ENCODE measurements at regions not wholly inside any gene's neighbourhood (a gene's known extent, or its start where the extent isn't known, plus 50 kb on each side); places are given as distances from the start of the nearest gene placed in this dataset.
"Not testable (repeated sequence)": the region's sequence is repeated elsewhere in the genome, so short reads cannot be mapped to it uniquely, and the experiment has no call there.

GRCh38 chr14:61602003-61602732 lies 93.1 kb upstream of the HIF1A start:
- Mint-ChIP-seq H3K9me3 (peaks cover 4% of the 10 kb centered on the region), H3K4me3 (ENCODE audit: low read depth) (no peak overlapping the region), H3K27me3 (ENCODE audit: low read depth) (peaks cover 6% of the 10 kb centered on the region), H3K27ac (no peak overlapping the region), H3K4me1 (ENCODE audit: low read depth) (peaks cover 19% of the 10 kb centered on the region), H3K36me3 (ENCODE audit: low read depth) (no peaks in the 10 kb centered on the region)
- intact Hi-C loops (cut with micrococcal nuclease): no loop called here
- no peak for DNase-seq (ENCODE audit: low spot score)

- DNase-seq (ENCODE audit: low spot score): no peak
- intact Hi-C loops (cut with micrococcal nuclease): no loop called here
- Mint-ChIP-seq H3K27ac (no peak overlapping the region), H3K4me3 (ENCODE audit: low read depth) (no peak overlapping the region), H3K4me1 (ENCODE audit: low read depth) (peaks cover 19% of the 10 kb centered on the region), H3K9me3 (peaks cover 4% of the 10 kb centered on the region), H3K27me3 (ENCODE audit: low read depth) (peaks cover 6% of the 10 kb centered on the region), H3K36me3 (ENCODE audit: low read depth) (no peaks in the 10 kb centered on the region)
Measured at GRCh38 chr14:61602733-61603077, 92.6 kb upstream of the HIF1A start.

GRCh38 chr14:61603736-61604135 lies 91.6 kb upstream of the HIF1A start:
- DNase-seq (ENCODE audit: low spot score): no peak
- no peaks in the 10 kb centered on the region for H3K36me3 Mint-ChIP-seq (ENCODE audit: low read depth)
- no peak overlapping the region for H3K27ac Mint-ChIP-seq
- H3K4me1 Mint-ChIP-seq (ENCODE audit: low read depth): peaks cover 10% of the 10 kb centered on the region
- H3K4me3 Mint-ChIP-seq (ENCODE audit: low read depth): no peak overlapping the region
- peaks cover 9% of the 10 kb centered on the region for H3K27me3 Mint-ChIP-seq (ENCODE audit: low read depth)
- peaks cover 4% of the 10 kb centered on the region for H3K9me3 Mint-ChIP-seq
- intact Hi-C loops (cut with micrococcal nuclease): no loop called here

- intact Hi-C loops (cut with micrococcal nuclease): no loop called here
- Mint-ChIP-seq H3K9me3 (peaks cover 4% of the 10 kb centered on the region), H3K36me3 (ENCODE audit: low read depth) (no peaks in the 10 kb centered on the region), H3K27ac (no peak overlapping the region), H3K4me3 (ENCODE audit: low read depth) (no peak overlapping the region), H3K27me3 (ENCODE audit: low read depth) (peaks cover 6% of the 10 kb centered on the region), H3K4me1 (ENCODE audit: low read depth) (peaks cover 3% of the 10 kb centered on the region)
- DNase-seq (ENCODE audit: low spot score): no peak
Measured at GRCh38 chr14:61607570-61608244, 87.6 kb upstream of the HIF1A start.

- no peak overlapping the region for H3K4me3 Mint-ChIP-seq (ENCODE audit: low read depth)
- peaks cover 3% of the 10 kb centered on the region for H3K4me1 Mint-ChIP-seq (ENCODE audit: low read depth)
- peaks cover 4% of the 10 kb centered on the region for H3K9me3 Mint-ChIP-seq
- DNase-seq (ENCODE audit: low spot score): no peak
- H3K36me3 Mint-ChIP-seq (ENCODE audit: low read depth): no peaks in the 10 kb centered on the region
- H3K27ac Mint-ChIP-seq: no peak overlapping the region
- peaks cover 6% of the 10 kb centered on the region for H3K27me3 Mint-ChIP-seq (ENCODE audit: low read depth)
- intact Hi-C loops (cut with micrococcal nuclease): no loop called here
Measured at GRCh38 chr14:61608245-61609165, 86.8 kb upstream of the HIF1A start.

- Mint-ChIP-seq H3K36me3 (ENCODE audit: low read depth) (no peaks in the 10 kb centered on the region), H3K4me1 (ENCODE audit: low read depth) (no peaks in the 10 kb centered on the region), H3K4me3 (ENCODE audit: low read depth) (no peak overlapping the region), H3K27ac (no peak overlapping the region), H3K27me3 (ENCODE audit: low read depth) (peaks cover 6% of the 10 kb centered on the region), H3K9me3 (peaks cover 4% of the 10 kb centered on the region)
- intact Hi-C loops (cut with micrococcal nuclease): no loop called here
- DNase-seq (ENCODE audit: low spot score): no peak
Measured at GRCh38 chr14:61609191-61609843, 86.0 kb upstream of the HIF1A start.

GRCh38 chr14:61609884-61610283 lies 85.4 kb upstream of the HIF1A start:
- Mint-ChIP-seq H3K27me3 (ENCODE audit: low read depth) (peaks cover 6% of the 10 kb centered on the region), H3K4me1 (ENCODE audit: low read depth) (no peaks in the 10 kb centered on the region), H3K36me3 (ENCODE audit: low read depth) (no peaks in the 10 kb centered on the region), H3K9me3 (peaks cover 3% of the 10 kb centered on the region), H3K27ac (no peak overlapping the region), H3K4me3 (ENCODE audit: low read depth) (no peak overlapping the region)
- intact Hi-C loops (cut with micrococcal nuclease): no loop called here
- no peak for DNase-seq (ENCODE audit: low spot score)

DNA sequence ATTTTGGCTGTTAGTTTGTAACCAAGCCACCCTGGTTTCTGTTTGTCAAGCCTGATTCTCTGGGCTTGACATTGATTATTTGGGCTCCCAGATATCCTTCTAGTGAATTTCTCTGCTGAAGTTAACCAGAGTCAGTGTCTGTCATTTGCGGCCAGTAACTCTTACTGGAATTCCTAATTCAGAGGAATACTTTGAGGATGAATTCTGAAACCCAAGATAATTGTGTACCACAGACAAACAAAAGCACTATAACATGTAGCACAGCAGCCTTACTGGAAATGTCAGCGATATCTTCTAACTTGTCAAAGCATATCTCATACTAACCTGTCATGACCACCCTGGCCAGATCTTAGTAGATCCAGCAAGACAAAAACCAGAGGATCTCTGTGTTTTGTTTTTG lies 84.4 kb upstream of the HIF1A start:
- DNase-seq (ENCODE audit: low spot score): no peak
- intact Hi-C loops (cut with micrococcal nuclease): no loop called here
- Mint-ChIP-seq H3K36me3 (ENCODE audit: low read depth) (no peaks in the 10 kb centered on the region), H3K4me1 (ENCODE audit: low read depth) (no peaks in the 10 kb centered on the region), H3K27me3 (ENCODE audit: low read depth) (peaks cover 4% of the 10 kb centered on the region), H3K27ac (no peak overlapping the region), H3K9me3 (no peaks in the 10 kb centered on the region), H3K4me3 (ENCODE audit: low read depth) (no peak overlapping the region)

- no peak overlapping the region for H3K4me3 Mint-ChIP-seq (ENCODE audit: low read depth)
- H3K4me1 Mint-ChIP-seq (ENCODE audit: low read depth): peaks cover 3% of the 10 kb centered on the region
- peaks cover 3% of the 10 kb centered on the region for H3K27me3 Mint-ChIP-seq (ENCODE audit: low read depth)
- no peak overlapping the region for H3K27ac Mint-ChIP-seq
- H3K9me3 Mint-ChIP-seq: no peaks in the 10 kb centered on the region
- DNase-seq (ENCODE audit: low spot score): no peak
- intact Hi-C loops (cut with micrococcal nuclease): no loop called here
- no peaks in the 10 kb centered on the region for H3K36me3 Mint-ChIP-seq (ENCODE audit: low read depth)
Measured at GRCh38 chr14:61611880-61612630, 83.3 kb upstream of the HIF1A start.

- DNase-seq (ENCODE audit: low spot score); H3K27me3 Mint-ChIP-seq (ENCODE audit: low read depth); H3K4me3 Mint-ChIP-seq (ENCODE audit: low read depth); H3K4me1 Mint-ChIP-seq (ENCODE audit: low read depth); H3K9me3 Mint-ChIP-seq; H3K36me3 Mint-ChIP-seq (ENCODE audit: low read depth); H3K27ac Mint-ChIP-seq; intact Hi-C loops (cut with micrococcal nuclease): not testable (repeated sequence)
Measured at GRCh38 chr14:61613006-61613405, 82.3 kb upstream of the HIF1A start.

DNA sequence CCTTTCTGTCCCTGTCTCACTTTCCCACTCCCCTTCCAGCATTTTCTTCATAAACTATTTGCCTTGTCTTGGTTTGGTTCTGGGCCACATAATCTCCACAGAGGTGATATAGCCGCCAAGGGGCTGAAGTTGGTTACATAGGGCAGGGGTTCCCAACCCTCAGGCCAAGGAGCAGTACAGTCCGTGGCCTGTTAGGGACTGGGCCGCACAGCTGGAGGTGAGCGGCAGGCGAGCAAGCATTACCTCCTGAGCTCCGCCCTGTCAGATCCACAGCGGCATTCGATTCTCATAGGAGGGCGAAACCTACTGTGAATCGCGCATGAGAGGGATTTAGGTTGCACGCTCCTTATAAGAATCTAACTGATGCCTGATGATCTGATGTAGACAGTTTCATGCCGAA lies 80.6 kb upstream of the HIF1A start:
- intact Hi-C loops (cut with micrococcal nuclease): no loop called here
- Mint-ChIP-seq H3K27ac (no peak overlapping the region), H3K27me3 (ENCODE audit: low read depth) (no peaks in the 10 kb centered on the region), H3K36me3 (ENCODE audit: low read depth) (no peaks in the 10 kb centered on the region), H3K4me3 (ENCODE audit: low read depth) (no peak overlapping the region), H3K9me3 (no peaks in the 10 kb centered on the region), H3K4me1 (ENCODE audit: low read depth) (peaks cover 18% of the 10 kb centered on the region)
- DNase-seq (ENCODE audit: low spot score): no peak
